ENCODE measurements at regions not wholly inside any gene's neighbourhood (a gene's known extent, or its start where the extent isn't known, plus 50 kb on each side); places are given as distances from the start of the nearest gene placed in this dataset.

GRCh38 chr19:29263305-29264135, 50.6 kb upstream of the UQCRFS1 start:
- DNase-seq (ENCODE audit: low spot score), result peak; percentile 27

DNA sequence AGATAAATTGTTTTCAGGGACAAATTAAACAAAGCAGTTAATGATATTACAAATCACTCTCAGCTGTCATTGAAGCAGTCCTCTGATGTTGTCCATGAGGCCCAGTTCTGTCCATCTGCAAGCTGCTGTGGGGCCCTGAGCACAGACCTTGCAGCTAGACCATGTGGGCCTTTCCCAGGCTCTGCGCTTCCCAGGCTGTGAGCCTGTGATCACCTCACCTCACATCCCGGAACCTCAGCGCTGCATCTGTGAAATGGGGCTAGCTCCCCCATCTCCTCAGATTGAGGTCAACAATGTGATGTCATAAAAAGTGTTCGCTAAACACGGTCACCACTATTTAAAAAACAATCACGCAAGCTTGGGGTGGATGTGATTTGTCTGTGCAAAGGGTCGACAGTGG, 51.9 kb upstream of the UQCRFS1 start:
- no peak for DNase-seq (ENCODE audit: low spot score)

GRCh38 chr19:29265436-29265835, 52.5 kb upstream of the UQCRFS1 start:
- DNase-seq (ENCODE audit: low spot score), result no peak

GRCh38 chr19:29266001-29266400, 53.0 kb upstream of the UQCRFS1 start:
- DNase-seq (ENCODE audit: low spot score), result no peak

- DNase-seq (ENCODE audit: low spot score), result no peak
These were observed 53.7 kb upstream of the UQCRFS1 start for GRCh38 chr19:29266603-29267002.

DNA sequence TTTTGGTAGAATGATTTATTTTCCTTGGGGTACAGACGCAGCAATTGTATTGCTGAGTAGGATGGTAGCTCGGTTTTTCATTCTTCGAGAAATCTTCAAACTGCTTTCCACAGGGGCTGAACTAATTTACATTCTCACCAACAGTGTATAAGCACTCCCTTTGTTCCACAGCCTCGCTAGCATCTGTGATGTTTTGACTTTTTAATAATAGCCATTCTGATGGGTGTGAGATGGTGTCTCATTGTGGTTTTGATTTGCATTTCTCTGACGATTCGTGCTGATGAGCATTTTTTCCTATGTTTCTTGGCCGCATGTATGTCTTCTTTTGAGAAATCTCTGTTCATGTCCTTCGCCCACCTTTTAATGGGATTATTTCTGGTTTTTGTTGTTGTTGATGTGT, 54.8 kb upstream of the UQCRFS1 start:
- DNase-seq (ENCODE audit: low spot score), result no peak

- DNase-seq (ENCODE audit: low spot score), result no peak
These were observed 55.2 kb upstream of the UQCRFS1 start for GRCh38 chr19:29268103-29268502.

- no peak for DNase-seq (ENCODE audit: low spot score)
These were observed 55.9 kb upstream of the UQCRFS1 start for GRCh38 chr19:29268721-29269393.

- DNase-seq (ENCODE audit: low spot score), result no peak
These were observed 56.7 kb upstream of the UQCRFS1 start for GRCh38 chr19:29269641-29270040.

- no peak for DNase-seq (ENCODE audit: low spot score)
These were observed 58.4 kb upstream of the UQCRFS1 start for GRCh38 chr19:29271341-29271740.

GRCh38 chr19:29271911-29272310, 59.0 kb upstream of the UQCRFS1 start:
- no peak for DNase-seq (ENCODE audit: low spot score)

DNA sequence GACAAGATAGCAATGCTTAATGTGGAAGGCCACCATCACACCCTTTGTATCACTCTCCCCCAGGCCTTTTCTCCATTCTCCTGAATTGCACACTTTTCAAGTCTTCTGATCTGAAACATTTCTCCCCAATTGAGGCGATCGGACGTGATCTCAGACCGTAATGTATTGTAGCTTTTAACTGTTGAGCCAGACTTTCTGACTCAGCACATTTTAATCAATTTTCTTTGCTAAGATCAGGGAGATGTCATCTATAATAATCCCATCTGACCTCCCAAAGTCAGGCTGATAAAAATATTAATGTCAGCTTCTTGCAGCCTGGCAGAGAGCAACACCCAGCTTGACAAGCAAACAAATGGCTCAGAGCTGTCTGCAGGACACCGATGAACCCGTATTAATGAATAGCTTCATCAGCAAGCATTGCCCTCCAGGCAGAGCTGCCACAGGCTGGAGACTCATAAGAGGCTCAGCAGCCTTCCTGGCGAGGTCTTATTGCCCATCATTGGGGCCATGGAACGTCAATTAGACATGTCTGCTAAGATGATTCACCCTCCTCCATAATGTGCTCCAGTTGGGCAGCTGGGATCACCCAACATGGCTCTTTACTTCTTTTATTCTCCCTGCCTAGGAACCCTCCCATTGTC, 60.2 kb upstream of the UQCRFS1 start:
- DNase-seq (ENCODE audit: low spot score), result no peak

DNA sequence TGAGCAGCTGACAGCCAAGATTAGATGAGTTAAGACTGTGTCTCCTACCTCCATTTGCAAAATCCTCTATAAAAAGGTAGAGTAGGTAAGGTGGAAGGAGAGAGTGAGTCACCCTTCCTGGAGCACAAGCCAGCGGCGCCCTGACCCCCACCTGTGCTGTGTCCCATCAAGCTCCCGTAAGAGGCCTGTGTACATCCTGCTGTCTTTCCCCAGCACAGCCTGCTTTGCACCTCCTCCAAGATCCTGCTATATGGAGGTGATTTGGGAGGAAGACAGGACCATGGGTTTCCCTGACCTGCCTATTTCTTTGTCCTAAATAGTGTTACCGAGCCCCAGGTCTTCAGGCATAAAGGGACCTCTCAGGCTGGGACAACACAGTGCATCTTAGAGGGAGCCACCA, 62.3 kb upstream of the UQCRFS1 start:
- DNase-seq (ENCODE audit: low spot score), result no peak

DNA sequence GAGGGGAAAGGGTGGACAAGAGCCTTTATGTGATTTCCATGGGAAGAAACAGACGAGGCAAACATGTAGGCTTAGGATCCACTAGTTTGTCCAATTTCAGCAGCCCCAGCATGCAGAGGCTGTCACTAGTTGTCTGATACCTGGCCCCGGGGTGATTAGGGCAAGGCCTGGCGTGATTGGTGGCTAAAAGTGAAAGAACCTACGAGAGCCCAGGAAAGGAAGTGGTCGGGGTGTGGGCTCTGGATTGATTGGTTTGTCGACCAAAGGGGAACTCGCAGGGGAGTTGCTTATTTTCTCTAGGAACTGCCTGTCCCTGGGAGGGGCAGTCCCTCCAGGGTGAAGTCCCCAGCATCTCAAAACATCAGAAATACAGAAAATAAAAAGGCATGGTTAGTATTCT, 64.2 kb upstream of the UQCRFS1 start:
- DNase-seq (ENCODE audit: low spot score), result peak; percentile 28

DNA sequence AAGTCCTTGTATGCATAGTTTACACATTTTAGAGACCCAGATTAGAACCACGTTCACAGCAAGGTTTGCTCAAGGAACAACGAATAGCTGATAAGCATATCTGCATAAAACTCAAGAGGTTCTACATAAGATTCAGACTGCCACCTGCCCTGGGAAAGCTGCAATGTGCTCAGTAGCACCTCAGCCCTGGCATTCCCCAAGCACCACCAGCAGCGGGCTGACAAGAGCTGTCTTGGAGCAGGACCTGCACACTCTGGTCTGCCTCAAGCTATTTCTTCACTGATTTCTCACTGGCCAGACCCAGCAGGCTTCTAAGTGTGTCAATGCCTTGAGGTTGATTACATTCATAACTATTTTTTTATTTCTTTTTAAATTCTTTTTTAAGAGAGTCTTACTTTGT, 65.8 kb upstream of the UQCRFS1 start:
- DNase-seq (ENCODE audit: low spot score), result no peak

DNA sequence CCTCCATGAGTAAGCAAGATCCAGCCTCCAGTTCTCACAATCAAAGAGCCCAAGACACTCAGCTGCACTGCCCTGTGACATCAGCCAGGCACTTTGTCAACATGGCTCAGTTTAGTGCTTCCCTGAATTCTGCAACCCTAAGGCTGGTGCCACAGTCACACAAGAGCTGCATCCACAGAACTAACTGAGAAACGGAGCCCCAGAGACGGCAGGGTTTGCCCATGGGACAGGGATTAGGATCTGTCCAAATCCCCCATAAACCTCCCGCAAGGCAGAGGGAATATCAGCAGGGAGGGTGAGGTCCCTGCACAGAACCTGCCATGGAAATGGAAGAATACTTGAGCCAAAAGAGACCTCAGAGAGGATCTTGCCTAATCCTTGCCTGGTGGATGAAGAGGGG, 70.4 kb upstream of the UQCRFS1 start:
- no peak for DNase-seq (ENCODE audit: low spot score)

DNA sequence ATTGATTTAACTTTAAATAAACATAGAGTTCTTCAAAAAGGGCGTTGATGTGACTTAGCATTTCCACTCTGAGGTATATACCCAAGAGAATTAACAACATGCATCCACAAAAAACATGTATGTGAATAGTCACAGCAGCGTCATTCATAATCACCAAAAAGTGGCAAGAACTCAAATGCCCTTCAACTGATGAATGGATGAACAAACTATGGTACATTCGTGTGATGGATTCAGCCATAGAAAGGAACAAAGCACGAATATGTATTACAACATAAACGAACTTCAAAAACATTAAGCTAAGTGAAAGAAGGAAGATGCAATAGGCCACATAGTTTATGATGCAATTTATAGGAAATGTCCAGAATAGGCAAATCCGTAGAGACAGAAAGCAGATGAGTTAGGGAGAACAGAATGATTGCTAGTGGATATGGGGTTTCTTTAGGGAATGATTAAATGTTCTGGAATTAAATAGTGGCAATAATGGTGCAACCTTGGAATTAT, 72.3 kb upstream of the UQCRFS1 start:
- no peak for DNase-seq (ENCODE audit: low spot score)

GRCh38 chr19:29285878-29286277, 72.9 kb upstream of the UQCRFS1 start:
- peak; percentile 47 for DNase-seq (ENCODE audit: low spot score)

DNA sequence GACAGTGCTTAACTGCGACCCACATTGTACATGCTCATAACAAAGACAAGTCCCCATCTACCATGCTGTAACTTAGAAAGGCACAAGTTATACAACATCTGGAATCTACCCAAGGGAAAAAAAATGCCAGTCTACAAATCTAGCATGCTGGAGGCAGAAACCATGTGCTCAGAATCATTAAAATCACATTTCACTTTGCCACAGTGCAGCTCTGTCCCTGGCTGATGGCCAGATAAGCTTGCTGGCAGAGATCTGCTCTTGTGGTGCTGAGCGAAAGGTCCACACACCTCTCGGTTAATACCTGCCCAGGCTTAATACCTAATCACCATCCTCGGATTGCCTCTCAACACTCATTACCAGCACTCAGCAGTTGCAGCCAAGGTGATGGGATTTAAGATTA, 74.1 kb upstream of the UQCRFS1 start:
- DNase-seq (ENCODE audit: low spot score), result no peak

DNA sequence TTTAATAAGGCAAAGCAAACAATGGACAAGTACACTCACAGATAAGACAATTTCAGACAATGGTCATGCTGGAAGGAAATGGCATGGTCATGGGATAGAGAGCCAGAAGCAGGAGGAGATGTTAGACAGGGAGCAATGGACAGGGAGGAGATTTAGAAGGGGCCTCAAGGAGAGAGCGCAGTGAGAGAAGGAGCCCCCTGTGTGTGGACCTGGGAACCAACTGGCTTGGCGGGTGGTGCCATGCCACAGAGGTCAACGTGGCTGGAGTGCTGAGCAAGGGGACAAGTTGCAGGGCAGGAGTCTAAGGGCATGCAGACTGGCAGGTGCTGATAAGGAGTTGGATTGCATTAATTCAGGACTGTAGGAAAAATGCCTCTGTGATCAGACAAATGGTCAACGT, 75.3 kb upstream of the UQCRFS1 start:
- DNase-seq (ENCODE audit: low spot score), result no peak

DNA sequence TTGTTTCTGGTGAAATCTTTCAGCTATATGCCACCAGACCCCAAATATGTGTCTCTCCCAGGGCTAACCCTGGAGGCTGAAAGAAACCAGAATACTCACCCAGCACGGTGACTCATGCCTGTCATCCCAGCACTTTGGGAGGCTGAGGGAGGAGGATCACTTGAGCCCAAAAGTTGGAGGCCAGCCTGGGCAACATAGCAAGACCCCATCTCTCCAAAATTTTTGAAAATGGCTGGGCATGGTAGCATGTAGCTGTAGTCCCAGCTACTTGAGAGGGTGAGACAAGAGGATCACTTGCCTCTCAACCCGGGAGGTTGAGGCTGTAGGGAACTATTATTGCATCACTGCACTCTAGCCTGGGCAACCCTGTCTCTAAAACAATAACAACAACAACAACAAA, 76.1 kb upstream of the UQCRFS1 start:
- DNase-seq (ENCODE audit: low spot score), result no peak

DNA sequence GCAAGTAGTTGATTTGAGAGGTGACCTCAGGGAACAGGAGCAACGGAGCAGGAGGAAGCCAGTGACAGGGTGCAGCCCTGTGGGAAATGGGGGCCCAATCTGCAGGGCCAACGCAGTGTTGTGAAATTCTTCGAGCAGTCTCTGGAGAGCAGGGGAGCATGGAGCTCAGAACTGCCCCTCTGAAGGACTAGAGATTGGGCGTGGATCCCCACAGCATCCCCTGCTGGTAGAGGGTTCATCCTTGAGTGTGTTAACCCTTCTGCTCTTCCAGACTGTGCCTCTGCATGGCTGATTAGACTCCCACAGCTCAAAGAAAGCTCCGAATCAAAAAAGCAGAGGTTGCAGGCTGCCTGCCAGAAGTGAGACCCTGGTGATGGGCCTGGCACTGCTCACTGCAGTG, 77.9 kb upstream of the UQCRFS1 start:
- DNase-seq (ENCODE audit: low spot score), result no peak

GRCh38 chr19:29292153-29292552, 79.2 kb upstream of the UQCRFS1 start:
- no peak for DNase-seq (ENCODE audit: low spot score)

Measured in COLO829 (cell line).